ENCODE measurements at regions not wholly inside any gene's neighbourhood (a gene's known extent, or its start where the extent isn't known, plus 50 kb on each side); places are given as distances from the start of the nearest gene placed in this dataset.

GRCh38 chr5:8081179-8081578 lies 212.2 kb downstream of the MTRR start:
- TF ChIP-seq POLR2AphosphoS5 (IDR thresholded peaks at IDR 0.05; ENCODE audit: low read depth, low read length): no peak
- no peak for TF ChIP-seq SIN3A (IDR thresholded peaks at IDR 0.05; ENCODE audit: borderline replicate concordance, insufficient read depth, low read length)

Data from PFSK-1 (cell line).